Transverse colon (tissue), 4 donors: ENCODE measurements at regions not wholly inside any gene's neighbourhood (a gene's known extent, or its start where the extent isn't known, plus 50 kb on each side); places are given as distances from the start of the nearest gene placed in this dataset.

ENCODE experiments used
- DNase-seq: peaks from one replicate; pipeline ENCODE4 v3.0.0-alpha.2; 2019
- H3K27ac ChIP-seq, 4 donors: fragments of 200-600 bp; sonication (generic); 2 replicates each; pipeline ENCODE4 v1.5.1; 2016 to 2018; ENCODE audit warnings: inconsistent platforms in 4 of 4
- H3K27me3 ChIP-seq: fragments of 200-600 bp; sonication (generic); 2 replicates; pipeline ENCODE4 v1.5.1; 2017; ENCODE audit warnings: inconsistent platforms
- H3K36me3 ChIP-seq, 4 donors: fragments of 200-600 bp; sonication (generic); 2 replicates each; pipeline ENCODE4 v1.5.1; 2017 to 2019; ENCODE audit warnings: inconsistent platforms in 4 of 4
- H3K4me1 ChIP-seq, 4 donors: fragments of 200-600 bp; sonication (generic); 2 replicates each; pipeline ENCODE4 v1.5.1; 2017 to 2020; ENCODE audit warnings: inconsistent platforms in 4 of 4
- H3K4me3 ChIP-seq, 4 donors: fragments of 200-600 bp; sonication (generic); 1 replicate in 1 of 4; 2 replicates in 3 of 4; pipeline versions ENCODE4 v1.5.1 to v1.6.1; 2017 to 2019; ENCODE audit warnings: inconsistent platforms in 4 of 4
- H3K9me3 ChIP-seq, 2 donors: fragments of 200-600 bp; sonication (generic); 2 replicates each; pipeline ENCODE4 v1.5.1; 2017 to 2019; ENCODE audit warnings: inconsistent platforms in 2 of 2
- CTCF ChIP-seq, 5 experiments: fragments of 200-600 bp in 3 of 5; fragments of 450-650 bp in 2 of 5; sonication (generic) in 3 of 5; IDR thresholded peaks; 1 replicate in 2 of 5; 2 replicates in 3 of 5; pipeline ENCODE4 v1.5.1; 2016 to 2017; ENCODE audit warnings: antibody characterized with exemption in 5 of 5, inconsistent platforms in 3 of 5, mild to moderate bottlenecking in 2 of 5, moderate library complexity in 1 of 5
- EP300 ChIP-seq: sonication (generic); formaldehyde crosslinking; IDR thresholded peaks from one replicate; pipeline ENCODE4 v1.6.1; 2017; ENCODE audit warnings: antibody characterized with exemption, low read depth
- POLR2A ChIP-seq: fragments of 450-650 bp; IDR thresholded peaks from one replicate; pipeline ENCODE4 v1.6.1; 2016; ENCODE audit warnings: antibody characterized with exemption, mild to moderate bottlenecking, moderate library complexity
- POLR2AphosphoS5 ChIP-seq, 3 donors: sonication (generic); formaldehyde crosslinking; IDR thresholded peaks; one replicate each; pipeline ENCODE4 v1.6.1; 2016; ENCODE audit warnings: antibody characterized with exemption in 3 of 3
- WGBS, 2 donors: methylation state at CpG; one replicate each; pipeline ENCODE4 v1.1.5; 2018; ENCODE audit warnings: low coverage in 1 of 2; 5-methylcytosine and 5-hydroxymethylcytosine counted together
- in situ Hi-C, 4 donors: fragments of 200-750 bp; cut with MboI; loops; one replicate each; pipeline versions ENCODE4 v1.15.0 to v1.15.1; 2017; ENCODE audit warnings: low sequenced_read_pairs in 3 of 4, low pct_ligation_motif_present in 1 of 4, low pct_unique_long_range_greater_than_20kb in 1 of 4
- intact Hi-C: fragments of 100-400 bp; cut with DNase I; formaldehyde crosslinking; loops from one replicate; pipeline ENCODE4 v1.15.1; 2023; ENCODE audit warnings: low total_unique reads

GRCh38 chr4:188697243-188697642 is 558.0 kb downstream of the TRIML1 start:
- WGBS, 2 donors, result 55 to 77% methylated on average over 1 of the region's 1 CpG
- Histone ChIP-seq H3K4me3 (no peak overlapping the region), H3K27ac (no peak overlapping the region), H3K9me3 (peaks cover 0 to 5% of the 10 kb centered on the region in 2 donors), H3K27me3 (no peaks in the 10 kb centered on the region), H3K4me1 (no peaks in the 10 kb centered on the region), H3K36me3 (no peaks in the 10 kb centered on the region)
- intact Hi-C loops (no loop called here), in situ Hi-C loops (no loop called here)
- no peak for TF ChIP-seq POLR2A
- TF ChIP-seq CTCF (IDR thresholded peaks at IDR 0.05), result no peak
- no peak for TF ChIP-seq EP300
- TF ChIP-seq POLR2AphosphoS5 (IDR thresholded peaks at IDR 0.05), result no peak
- no peak for DNase-seq

- Histone ChIP-seq H3K4me1 (no peaks in the 10 kb centered on the region), H3K9me3 (no peaks in the 10 kb centered on the region), H3K27ac (no peak overlapping the region), H3K27me3 (no peaks in the 10 kb centered on the region), H3K4me3 (no peak overlapping the region), H3K36me3 (no peaks in the 10 kb centered on the region)
- no peak for DNase-seq
- in situ Hi-C loops (no loop called here), intact Hi-C loops (no loop called here)
- TF ChIP-seq POLR2A (no peak), POLR2AphosphoS5 (IDR thresholded peaks at IDR 0.05) (no peak), CTCF (IDR thresholded peaks at IDR 0.05) (no peak), EP300 (no peak)
- 88 to 92% methylated on average over 4 of the region's 4 CpGs for WGBS, 2 donors
These were observed 562.7 kb downstream of the TRIML1 start for GRCh38 chr4:188701952-188702351.

GRCh38 chr4:188704288-188704687 is 565.0 kb downstream of the TRIML1 start:
- no peaks in the 10 kb centered on the region for H3K9me3 ChIP-seq
- H3K36me3 ChIP-seq, result no peaks in the 10 kb centered on the region
- in situ Hi-C loops, result no loop called here
- WGBS, 2 donors, result 63 to 69% methylated on average over 5 of the region's 5 CpGs
- intact Hi-C loops, result no loop called here
- H3K4me1 ChIP-seq, result no peaks in the 10 kb centered on the region
- TF ChIP-seq EP300, result no peak
- no peak for TF ChIP-seq CTCF (IDR thresholded peaks at IDR 0.05)
- no peak for TF ChIP-seq POLR2AphosphoS5 (IDR thresholded peaks at IDR 0.05)
- TF ChIP-seq POLR2A, result no peak
- no peak overlapping the region for H3K27ac ChIP-seq
- DNase-seq, result no peak
- H3K4me3 ChIP-seq, result no peak overlapping the region
- H3K27me3 ChIP-seq, result no peaks in the 10 kb centered on the region

GRCh38 chr4:188707036-188707435 is 567.8 kb downstream of the TRIML1 start:
- Histone ChIP-seq H3K9me3 (no peaks in the 10 kb centered on the region), H3K4me3 (no peak overlapping the region), H3K4me1 (no peaks in the 10 kb centered on the region), H3K27ac (no peak overlapping the region), H3K36me3 (no peaks in the 10 kb centered on the region), H3K27me3 (no peaks in the 10 kb centered on the region)
- in situ Hi-C loops (no loop called here), intact Hi-C loops (no loop called here)
- no peak for DNase-seq
- TF ChIP-seq POLR2AphosphoS5 (IDR thresholded peaks at IDR 0.05) (no peak), EP300 (no peak), POLR2A (no peak), CTCF (IDR thresholded peaks at IDR 0.05) (no peak)
- 75 to 88% methylated on average over 4 of the region's 4 CpGs for WGBS, 2 donors
